ENCODE measurements at regions not wholly inside any gene's neighbourhood (a gene's known extent, or its start where the extent isn't known, plus 50 kb on each side); places are given as distances from the start of the nearest gene placed in this dataset.
"Not testable (repeated sequence)": the region's sequence is repeated elsewhere in the genome, so short reads cannot be mapped to it uniquely, and the experiment has no call there.

DNA sequence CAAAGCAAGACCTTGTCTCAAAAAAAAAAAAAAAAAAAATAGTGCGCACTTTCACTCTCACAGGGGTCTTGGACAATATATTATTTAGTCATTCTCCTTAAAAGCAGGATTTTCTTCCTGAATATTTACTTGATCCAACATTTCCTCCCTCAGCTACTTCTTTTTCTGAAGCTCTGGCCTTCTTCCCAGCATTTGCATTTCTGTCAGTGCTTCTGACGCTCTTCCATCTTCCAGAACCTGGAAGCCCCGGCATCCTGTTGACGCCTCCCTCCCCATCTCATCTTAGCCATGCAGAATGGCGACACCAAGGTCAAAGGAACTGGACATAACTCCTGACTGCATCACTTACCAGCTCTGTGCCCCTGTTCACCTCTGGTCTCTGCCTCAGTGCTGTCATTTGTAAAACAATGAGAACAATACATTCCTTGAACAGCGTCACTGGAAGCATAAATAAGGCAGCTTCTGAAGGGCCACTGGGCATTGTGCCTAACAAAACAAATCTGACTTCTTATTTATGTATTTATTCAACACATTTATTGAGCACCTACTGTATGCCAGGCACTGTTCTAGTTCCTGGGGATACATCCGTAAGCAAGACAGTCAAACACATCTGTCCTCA is 90.9 kb upstream of the MDM1 start:
- no peak for DNase-seq

GRCh38 chr12:68425998-68426397 is 93.8 kb upstream of the MDM1 start:
- no peak for DNase-seq

DNA sequence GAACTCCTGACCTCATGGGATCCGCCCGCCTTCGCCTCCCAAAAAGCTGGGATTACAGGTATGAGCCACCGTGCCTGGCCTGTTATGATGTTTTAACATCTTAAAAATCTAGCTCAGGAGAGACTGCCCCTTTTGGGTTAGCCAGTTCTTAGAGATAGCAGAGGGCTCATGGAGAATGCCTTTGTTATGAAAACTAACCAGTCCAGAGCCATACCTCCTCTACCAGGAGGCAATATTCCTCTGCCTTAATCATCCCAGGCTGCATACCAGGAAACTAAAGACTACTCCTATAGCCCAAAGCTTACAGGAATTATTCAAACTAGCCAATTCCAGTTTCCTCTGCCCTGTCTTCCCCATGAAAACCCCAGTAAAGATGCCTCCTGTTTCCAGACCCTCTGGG is 96.0 kb upstream of the MDM1 start:
- DNase-seq, result no peak

- no peak for DNase-seq
These were observed 96.8 kb upstream of the MDM1 start for GRCh38 chr12:68428724-68429501.

DNA sequence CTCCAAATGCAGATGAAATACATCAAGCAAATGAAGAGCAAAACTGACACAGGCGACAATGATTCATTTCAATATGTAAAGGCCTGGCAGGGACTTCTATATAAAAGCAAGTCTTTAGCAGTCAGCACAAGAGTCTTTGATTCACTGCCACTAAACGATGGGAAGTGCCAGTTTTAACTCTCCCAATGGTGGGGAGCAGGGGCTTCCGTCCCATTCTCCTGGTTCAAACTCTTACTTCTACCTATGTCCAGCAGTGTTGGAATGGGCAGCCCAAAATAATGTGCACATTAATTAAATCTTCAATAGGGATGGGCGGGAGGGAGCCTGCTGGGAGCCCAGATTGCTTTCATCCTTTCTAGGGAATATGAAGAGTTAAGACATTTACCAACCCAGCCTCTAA is 97.5 kb upstream of the MDM1 start:
- no peak for DNase-seq

GRCh38 chr12:68431786-68432185 is 99.6 kb upstream of the MDM1 start:
- DNase-seq, result no peak

- DNase-seq, result no peak
These were observed 100.5 kb upstream of the MDM1 start for GRCh38 chr12:68432622-68433021.

GRCh38 chr12:68434391-68435298 is 102.5 kb upstream of the MDM1 start:
- DNase-seq, result no peak

DNA sequence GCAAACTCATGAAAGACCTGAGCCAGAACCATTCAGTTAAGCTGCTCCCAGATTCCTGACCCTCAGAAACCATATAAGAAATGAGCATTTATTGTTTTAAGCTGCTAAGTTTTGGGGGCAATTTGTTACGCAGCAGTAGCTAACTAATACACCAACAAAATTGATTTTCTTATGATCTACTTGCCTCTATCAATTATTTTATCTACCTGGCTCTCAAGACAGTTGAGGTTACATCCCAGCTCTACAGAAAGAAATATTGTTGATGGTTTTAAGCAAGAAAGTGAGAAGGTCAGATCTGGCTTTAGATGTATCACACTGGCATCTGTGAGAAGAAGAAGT is 103.1 kb upstream of the MDM1 start:
- DNase-seq, result no peak

DNA sequence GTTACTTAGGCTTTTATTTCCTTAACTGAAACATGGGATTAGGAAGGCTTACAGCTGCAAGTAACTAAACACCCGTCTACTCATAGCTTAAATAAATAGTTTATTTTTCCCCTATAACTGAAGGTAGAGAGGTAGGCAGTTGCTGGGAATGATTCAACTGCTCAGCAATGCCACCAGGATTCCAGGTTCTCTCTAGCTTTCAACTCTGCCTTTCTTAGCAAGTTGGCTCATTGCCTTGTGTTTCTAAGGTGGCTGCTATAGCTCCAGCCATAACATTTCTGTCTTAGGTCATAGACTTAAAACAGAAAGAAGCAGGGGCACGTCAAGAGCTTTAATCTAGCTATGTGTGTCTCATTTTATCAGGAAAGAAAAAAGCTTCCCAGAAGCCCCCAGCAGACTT is 103.7 kb upstream of the MDM1 start:
- no peak for DNase-seq

DNA sequence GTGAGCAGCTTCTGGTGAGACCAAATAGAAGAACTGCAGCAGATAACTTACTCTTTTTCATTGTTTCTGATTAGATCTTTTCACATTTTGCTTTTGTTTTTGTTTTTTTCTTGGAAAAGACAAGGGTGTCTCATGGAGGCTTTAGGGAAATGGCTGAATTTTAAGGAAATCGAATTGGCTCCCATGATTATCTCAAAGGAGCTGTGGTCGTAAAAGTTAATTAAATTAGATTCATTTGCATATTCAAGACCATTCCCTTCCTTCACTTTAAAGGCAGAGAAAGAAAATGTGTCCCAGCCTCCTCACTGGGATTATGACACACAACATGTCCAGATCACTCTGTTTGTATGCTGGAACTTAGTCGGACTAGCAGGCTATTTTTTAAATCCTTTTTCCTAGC is 106.4 kb upstream of the MDM1 start:
- DNase-seq, result no peak

DNA sequence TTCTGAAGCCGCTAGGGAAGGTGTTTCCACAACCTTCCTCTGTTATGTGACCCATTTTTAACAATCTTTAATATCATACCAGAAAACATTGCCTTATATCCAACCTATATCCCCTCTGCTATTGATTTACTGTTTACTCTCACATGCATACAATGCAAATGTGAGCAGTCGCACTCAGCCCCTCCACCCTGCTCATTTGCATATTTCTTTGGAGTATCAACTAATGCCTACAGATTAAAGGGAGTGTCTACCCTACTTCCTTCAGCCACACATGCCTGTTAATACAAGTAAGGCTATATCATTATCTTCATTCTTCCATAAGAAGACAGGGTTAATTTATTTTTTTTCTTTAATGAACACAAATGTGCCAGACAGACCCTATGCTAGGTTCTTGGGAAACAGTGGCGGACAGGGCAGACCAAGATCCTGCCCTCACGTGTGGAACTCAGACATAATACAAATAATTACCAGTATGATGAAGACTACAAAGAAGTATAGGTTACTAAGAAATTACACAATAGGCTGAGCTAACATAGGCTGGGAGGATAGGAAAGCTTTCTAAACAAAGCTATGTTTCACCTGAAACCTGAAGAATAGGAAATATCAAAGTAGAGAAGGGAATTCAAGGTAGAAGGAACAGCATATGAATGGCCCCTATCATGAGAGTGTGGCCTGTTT is 107.3 kb upstream of the MDM1 start:
- DNase-seq, result no peak

DNA sequence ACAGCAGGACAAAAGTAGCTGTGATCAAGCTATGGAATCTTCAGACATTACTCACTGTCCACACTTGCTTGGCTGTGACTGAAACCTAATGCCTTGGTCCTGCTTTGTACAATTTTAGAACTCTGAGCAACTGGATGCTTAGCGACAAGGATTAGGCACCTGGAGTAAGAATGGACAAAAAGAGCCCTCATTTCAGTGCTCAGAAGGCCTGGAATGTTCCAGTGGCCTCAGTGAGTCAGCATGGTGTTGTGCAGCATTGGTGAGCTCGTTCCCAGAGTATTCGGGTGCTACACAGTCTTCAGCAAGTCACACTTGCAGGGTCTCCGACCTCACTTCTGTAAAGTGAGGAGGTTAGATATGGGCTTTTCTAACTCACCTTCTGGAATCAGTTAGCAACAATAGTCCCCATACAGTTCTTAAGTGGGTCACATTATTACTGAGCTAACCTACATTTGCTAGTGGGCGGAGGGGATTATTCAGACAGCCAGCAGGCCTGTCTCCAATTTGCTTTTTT is 108.0 kb upstream of the MDM1 start:
- DNase-seq, result no peak

DNA sequence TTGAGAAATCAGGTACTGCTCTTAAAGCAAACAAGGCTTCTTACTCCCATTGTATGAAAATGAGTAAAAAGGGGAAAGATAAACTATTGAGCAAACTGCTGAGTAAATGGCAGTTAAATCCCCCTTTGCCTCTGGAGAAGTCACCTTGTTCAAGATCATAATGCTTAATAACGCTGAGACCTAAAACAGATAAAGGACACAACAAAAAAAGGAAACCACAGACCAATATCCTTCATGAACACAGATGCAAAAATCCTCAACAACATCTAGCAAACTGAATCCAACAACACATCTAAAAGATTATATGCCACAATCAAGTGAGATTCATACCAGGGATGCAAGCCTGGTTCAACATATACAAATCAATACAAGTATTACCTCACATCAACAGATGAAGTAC is 109.0 kb upstream of the MDM1 start:
- no peak for DNase-seq

- not testable (repeated sequence) for DNase-seq
These were observed 110.3 kb upstream of the MDM1 start for GRCh38 chr12:68442353-68442972.

DNA sequence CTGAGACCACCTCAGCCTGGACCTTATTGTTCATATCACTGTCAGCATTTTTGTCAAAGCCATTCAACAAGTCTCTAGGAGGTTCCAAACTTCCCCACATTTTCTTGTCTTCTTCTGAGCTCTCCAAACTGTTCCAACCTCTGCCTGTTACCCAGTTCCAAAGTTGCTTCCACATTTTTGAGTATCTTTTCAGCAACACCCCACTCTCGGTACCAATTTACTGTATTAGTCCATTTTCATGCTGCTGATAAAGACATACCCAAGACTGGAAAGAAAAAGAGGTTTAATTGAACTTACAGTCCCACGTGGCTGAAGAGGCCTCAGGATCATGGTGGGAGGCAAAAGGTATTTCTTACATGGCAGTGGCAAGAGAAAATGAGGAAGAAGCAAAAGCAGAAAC is 111.5 kb upstream of the MDM1 start:
- DNase-seq, result not testable (repeated sequence)

- DNase-seq, result no peak
These were observed 113.7 kb upstream of the MDM1 start for GRCh38 chr12:68445824-68446223.

GRCh38 chr12:68446384-68446783 is 114.2 kb upstream of the MDM1 start:
- no peak for DNase-seq

GRCh38 chr12:68446901-68447796 is 115.0 kb upstream of the MDM1 start:
- DNase-seq, result no peak

- no peak for DNase-seq
These were observed 115.7 kb upstream of the MDM1 start for GRCh38 chr12:68447797-68448260.
